Endothelial cell of umbilical vein (primary cell): ENCODE measurements at regions not wholly inside any gene's neighbourhood (a gene's known extent, or its start where the extent isn't known, plus 50 kb on each side); places are given as distances from the start of the nearest gene placed in this dataset.

Experiments used
- BruUV-seq: library from RNA; stranded (reverse); fragments of 400-500 nt; replicated peaks from 2 replicates; lab custom pipeline; 2021; lab: Mats Ljungman, UMichigan
- CTCF ChIA-PET: fragments of 300-600, 350-600 bp; sonication (Branson Sonifier 250); formaldehyde crosslinking; loops from one replicate; lab custom pipeline; 2021; ENCODE audit warnings: antibody characterized with exemption, inconsistent platforms; lab: Charles Lee
- POLR2A ChIA-PET: fragments of 300-600, 350-600 bp; sonication (Branson Sonifier 250); formaldehyde crosslinking; loops from one replicate; lab custom pipeline; 2021; ENCODE audit warnings: antibody characterized with exemption, inconsistent platforms; lab: Charles Lee
- DNase-seq: peaks from one replicate; pipeline ENCODE4 v3.0.0-alpha.2; 2011; ENCODE audit warnings: low read depth, low spot score
- FAIRE-seq: peaks from 2 replicates; lab custom pipeline; 2011; peaks lifted over from hg19 to GRCh38; lab: Jason Lieb, UNC
- H2AFZ ChIP-seq: 2 replicates; pipeline ENCODE4 v1.6.0; 2012; ENCODE audit warnings: low read depth, low read length, control low read depth, inconsistent platforms
- H3K27ac ChIP-seq: 2 replicates; pipeline ENCODE4 v1.5.1; 2011; ENCODE audit warnings: low read depth, mild to moderate bottlenecking, control low read depth, low read length, moderate library complexity; ENCODE audit not compliant: insufficient read depth
- H3K27me3 ChIP-seq, 2 experiments: 2 replicates each; pipeline versions ENCODE4 v1.6.0 to v1.6.1; 2011; ENCODE audit warnings: low read length in 2 of 2, mixed read lengths in 1 of 2; ENCODE audit not compliant: control insufficient read depth in 2 of 2, insufficient read depth in 2 of 2
- H3K36me3 ChIP-seq, 2 experiments: 2 replicates in 1 of 2; 3 replicates in 1 of 2; pipeline ENCODE4 v1.5.1; 2011; ENCODE audit warnings: low read length in 2 of 2, mild to moderate bottlenecking in 1 of 2, moderate library complexity in 1 of 2; ENCODE audit not compliant: control insufficient read depth in 2 of 2, insufficient read depth in 2 of 2; ENCODE audit errors: extremely low read depth in 1 of 2
- H3K4me1 ChIP-seq: 3 replicates; pipeline ENCODE4 v1.5.1; 2011; ENCODE audit warnings: mild to moderate bottlenecking, low read length; ENCODE audit not compliant: control insufficient read depth, insufficient read depth; ENCODE audit errors: extremely low read depth
- H3K4me2 ChIP-seq: 2 replicates; pipeline ENCODE4 v1.6.1; 2011; ENCODE audit warnings: low read length, control low read depth, mixed read lengths; ENCODE audit not compliant: insufficient read depth
- H3K4me3 ChIP-seq, 3 experiments: fragments of 200-600 bp in 1 of 3; sonication (generic), shearing (Covaris generic) in 1 of 3; replicated peaks in 1 of 3; 2 replicates each; pipeline ENCODE4 v1.5.1; 2011 to 2016; ENCODE audit warnings: control low read depth in 3 of 3, low read length in 3 of 3, mild to moderate bottlenecking in 2 of 3, inconsistent platforms in 1 of 3, low read depth in 1 of 3, moderate library complexity in 1 of 3; ENCODE audit not compliant: insufficient read depth in 1 of 3
- H3K79me2 ChIP-seq: 2 replicates; pipeline ENCODE4 v1.6.0; 2012; ENCODE audit warnings: low read length, inconsistent platforms; ENCODE audit not compliant: control insufficient read depth, insufficient read depth
- H3K9ac ChIP-seq: replicated peaks from 2 replicates; pipeline ENCODE3; 2011; ENCODE audit warnings: low read length, control low read depth; ENCODE audit not compliant: insufficient read depth; ENCODE audit errors: extremely low read depth
- H3K9me1 ChIP-seq: replicated peaks from 3 replicates; pipeline ENCODE4 v1.6.0; 2011; ENCODE audit warnings: mild to moderate bottlenecking, low read length; ENCODE audit not compliant: control insufficient read depth, insufficient read depth; ENCODE audit errors: extremely low read depth
- H3K9me3 ChIP-seq: replicated peaks from 2 replicates; pipeline ENCODE4 v1.5.1; 2012; ENCODE audit warnings: low read length, inconsistent platforms; ENCODE audit not compliant: control insufficient read depth, insufficient read depth
- H4K20me1 ChIP-seq: replicated peaks from 2 replicates; pipeline ENCODE3; 2011; ENCODE audit warnings: mild to moderate bottlenecking, low read length; ENCODE audit not compliant: control insufficient read depth, insufficient read depth; ENCODE audit errors: extremely low read depth
- CTCF ChIP-seq, 2 donors: IDR thresholded peaks; 1 replicate in 1 of 2; 2 replicates in 1 of 2; pipeline ENCODE4 v1.5.1; 2011; ENCODE audit warnings: low read length in 2 of 2, mild to moderate bottlenecking in 2 of 2, moderate library complexity in 2 of 2, control low read depth in 1 of 2, inconsistent platforms in 1 of 2, low read depth in 1 of 2; ENCODE audit not compliant: insufficient read depth in 1 of 2; ENCODE audit errors: extremely low read depth in 1 of 2
- EZH2 ChIP-seq: IDR thresholded peaks from 2 replicates; pipeline ENCODE4 v1.6.1; 2012; ENCODE audit warnings: borderline replicate concordance, low read depth, mild to moderate bottlenecking, moderate library complexity, low read length, inconsistent platforms; ENCODE audit not compliant: severe bottlenecking
- FOS ChIP-seq: IDR thresholded peaks from 2 replicates; pipeline ENCODE4 v1.6.1; 2011; ENCODE audit warnings: mild to moderate bottlenecking, low read length, moderate library complexity, borderline replicate concordance; ENCODE audit not compliant: insufficient read depth
- GATA2 ChIP-seq: IDR thresholded peaks from 2 replicates; pipeline ENCODE4 v1.7.0; 2011; ENCODE audit warnings: low read depth, mild to moderate bottlenecking, moderate library complexity, mixed read lengths, low read length; ENCODE audit not compliant: insufficient read length, insufficient read depth
- JUN ChIP-seq: IDR thresholded peaks from 2 replicates; pipeline ENCODE4 v1.6.1; 2011; ENCODE audit warnings: borderline replicate concordance, low read depth; ENCODE audit not compliant: insufficient read length, insufficient read depth
- MAX ChIP-seq: IDR thresholded peaks from 2 replicates; pipeline ENCODE4 v1.6.1; 2011; ENCODE audit not compliant: insufficient read depth, insufficient read length
- MYC ChIP-seq: IDR thresholded peaks from one replicate; pipeline ENCODE4 v1.6.1; 2011; ENCODE audit warnings: mild to moderate bottlenecking, low read depth, low read length
- POLR2A ChIP-seq: IDR thresholded peaks from 2 replicates; pipeline ENCODE4 v1.6.1; 2012; ENCODE audit warnings: low read depth, mild to moderate bottlenecking, control low read depth, low read length
- POLR2AphosphoS5 ChIP-seq: IDR thresholded peaks from 2 replicates; pipeline ENCODE4 v1.6.1; 2012; ENCODE audit warnings: low read depth, mild to moderate bottlenecking, control low read depth, low read length, moderate library complexity; ENCODE audit not compliant: insufficient read depth
- dilution Hi-C: fragments of 300-500 bp; cut with MboI; formaldehyde crosslinking; loops from one replicate; pipeline ENCODE4 v1.15.0; 2019; ENCODE audit warnings: low sequenced_read_pairs; ENCODE audit not compliant: extremely low pct_ligation_motif_present
- intact Hi-C: fragments of 100-400 bp; cut with micrococcal nuclease; formaldehyde crosslinking; loops from one replicate; pipeline ENCODE4 v1.10.0; 2022

- Histone ChIP-seq H3K4me2 (no peak overlapping the region), H3K9ac (no peak overlapping the region), H3K36me3 (no peaks in the 10 kb centered on the region), H3K9me1 (no peaks in the 10 kb centered on the region), H3K79me2 (no peaks in the 10 kb centered on the region), H3K4me1 (no peaks in the 10 kb centered on the region), H3K27ac (no peak overlapping the region), H4K20me1 (no peaks in the 10 kb centered on the region), H3K9me3 (no peaks in the 10 kb centered on the region), H2AFZ (no peak overlapping the region), H3K27me3 (no peaks in the 10 kb centered on the region), H3K4me3 (no peak overlapping the region)
- FAIRE-seq, result no peak
- no peak for DNase-seq
- dilution Hi-C loops, result no loop called here
- ChIA-PET CTCF (no interaction called here), POLR2A (no interaction called here)
- TF ChIP-seq POLR2A (no peak), JUN (no peak), EZH2 (no peak), MAX (no peak), FOS (no peak), MYC (no peak), CTCF (IDR thresholded peaks at IDR 0.05; ENCODE audit: extremely low read depth in 1 of 2, insufficient read depth in 1 of 2, low read depth in 1 of 2, low read length in 2 of 2) (no peak), GATA2 (no peak), POLR2AphosphoS5 (no peak)
- intact Hi-C loops, result no loop called here
- BruUV-seq, result no TSS peak
These were observed 404.9 kb upstream of the CDH5 start for GRCh38 chr16:65961476-65962143.
